ENCODE measurements at regions not wholly inside any gene's neighbourhood (a gene's known extent, or its start where the extent isn't known, plus 50 kb on each side); places are given as distances from the start of the nearest gene placed in this dataset.

DNA sequence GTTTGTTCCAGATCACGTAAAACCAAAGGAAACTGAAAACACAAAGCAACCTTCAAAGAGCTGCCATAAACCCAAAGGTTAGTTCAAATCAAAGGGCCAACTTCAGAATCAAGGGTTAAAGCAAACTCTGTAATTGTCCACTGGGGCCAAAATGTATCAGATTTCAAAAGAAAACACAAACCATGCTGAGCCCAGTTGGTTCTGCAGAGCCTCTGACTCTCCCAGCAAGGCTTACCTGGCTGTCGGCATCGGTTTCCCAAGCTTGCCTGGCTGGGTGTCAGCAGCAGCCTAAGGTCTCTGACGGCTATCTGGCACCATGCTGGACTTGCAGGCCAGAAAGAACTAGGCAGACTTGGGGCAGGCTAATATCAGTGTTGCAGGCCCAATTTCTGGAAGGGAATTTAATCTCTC, 125.3 kb downstream of the DAD1 start:
- no peak overlapping the region for H2AFZ ChIP-seq (ENCODE audit: low read length)
- H3K79me2 ChIP-seq (ENCODE audit: insufficient read depth, low read length): peaks cover 74% of the 10 kb centered on the region
- peaks cover 65% of the 10 kb centered on the region for H3K36me3 ChIP-seq (ENCODE audit: insufficient read depth, low read length)
- H3K9me3 ChIP-seq (ENCODE audit: insufficient read depth, low read depth, low read length): no peaks in the 10 kb centered on the region
- peak overlapping the region; percentile 67 for H3K4me2 ChIP-seq (ENCODE audit: low read depth, low read length, poor library complexity, severe bottlenecking)
- peak overlapping the region; percentile 93 for H3K9ac ChIP-seq (ENCODE audit: low read depth, low read length, poor library complexity, severe bottlenecking)
- peaks cover 31% of the 10 kb centered on the region for H3F3A ChIP-seq (ENCODE audit: low read depth)
- peaks cover 11% of the 10 kb centered on the region for H4K20me1 ChIP-seq (ENCODE audit: insufficient read depth, low read length, poor library complexity, severe bottlenecking)
- peaks cover 26% of the 10 kb centered on the region for H3K27me3 ChIP-seq (ENCODE audit: insufficient read depth, low read length, poor library complexity, severe bottlenecking)
- peaks cover 84% of the 10 kb centered on the region for H3K4me1 ChIP-seq (ENCODE audit: insufficient read depth, low read length, poor library complexity, severe bottlenecking)
- peak overlapping the region; percentile 75 for H3K4me3 ChIP-seq (ENCODE audit: low read length, poor library complexity, severe bottlenecking)
- TF ChIP-seq, protein P1, sequence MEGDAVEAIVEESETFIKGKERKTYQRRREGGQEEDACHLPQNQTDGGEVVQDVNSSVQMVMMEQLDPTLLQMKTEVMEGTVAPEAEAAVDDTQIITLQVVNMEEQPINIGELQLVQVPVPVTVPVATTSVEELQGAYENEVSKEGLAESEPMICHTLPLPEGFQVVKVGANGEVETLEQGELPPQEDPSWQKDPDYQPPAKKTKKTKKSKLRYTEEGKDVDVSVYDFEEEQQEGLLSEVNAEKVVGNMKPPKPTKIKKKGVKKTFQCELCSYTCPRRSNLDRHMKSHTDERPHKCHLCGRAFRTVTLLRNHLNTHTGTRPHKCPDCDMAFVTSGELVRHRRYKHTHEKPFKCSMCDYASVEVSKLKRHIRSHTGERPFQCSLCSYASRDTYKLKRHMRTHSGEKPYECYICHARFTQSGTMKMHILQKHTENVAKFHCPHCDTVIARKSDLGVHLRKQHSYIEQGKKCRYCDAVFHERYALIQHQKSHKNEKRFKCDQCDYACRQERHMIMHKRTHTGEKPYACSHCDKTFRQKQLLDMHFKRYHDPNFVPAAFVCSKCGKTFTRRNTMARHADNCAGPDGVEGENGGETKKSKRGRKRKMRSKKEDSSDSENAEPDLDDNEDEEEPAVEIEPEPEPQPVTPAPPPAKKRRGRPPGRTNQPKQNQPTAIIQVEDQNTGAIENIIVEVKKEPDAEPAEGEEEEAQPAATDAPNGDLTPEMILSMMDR (conservative IDR thresholded peaks at IDR 0.05; ENCODE audit: low read length): no peak
- TF ChIP-seq EZH2phosphoT487 (IDR thresholded peaks at IDR 0.05; ENCODE audit: borderline replicate concordance): no peak
- no peaks in the 10 kb centered on the region for H3K9me2 ChIP-seq (replicated peaks; ENCODE audit: low read depth, low read length)

DNA sequence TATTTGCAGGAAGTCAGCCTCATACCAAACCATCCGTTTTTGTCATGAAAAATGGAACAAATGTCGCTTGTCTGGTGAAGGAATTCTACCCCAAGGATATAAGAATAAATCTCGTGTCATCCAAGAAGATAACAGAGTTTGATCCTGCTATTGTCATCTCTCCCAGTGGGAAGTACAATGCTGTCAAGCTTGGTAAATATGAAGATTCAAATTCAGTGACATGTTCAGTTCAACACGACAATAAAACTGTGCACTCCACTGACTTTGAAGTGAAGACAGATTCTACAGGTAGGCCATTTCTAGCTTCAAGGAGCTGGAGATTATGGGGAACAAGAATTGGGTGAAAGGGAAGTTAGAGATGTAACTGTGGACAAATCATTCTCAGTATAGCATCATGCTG, 126.1 kb downstream of the DAD1 start:
- peaks cover 34% of the 10 kb centered on the region for H3K27me3 ChIP-seq (ENCODE audit: insufficient read depth, low read length, poor library complexity, severe bottlenecking)
- H3K9me3 ChIP-seq (ENCODE audit: insufficient read depth, low read depth, low read length): no peaks in the 10 kb centered on the region
- H3K4me2 ChIP-seq (ENCODE audit: low read depth, low read length, poor library complexity, severe bottlenecking): peak overlapping the region; percentile 67

DNA sequence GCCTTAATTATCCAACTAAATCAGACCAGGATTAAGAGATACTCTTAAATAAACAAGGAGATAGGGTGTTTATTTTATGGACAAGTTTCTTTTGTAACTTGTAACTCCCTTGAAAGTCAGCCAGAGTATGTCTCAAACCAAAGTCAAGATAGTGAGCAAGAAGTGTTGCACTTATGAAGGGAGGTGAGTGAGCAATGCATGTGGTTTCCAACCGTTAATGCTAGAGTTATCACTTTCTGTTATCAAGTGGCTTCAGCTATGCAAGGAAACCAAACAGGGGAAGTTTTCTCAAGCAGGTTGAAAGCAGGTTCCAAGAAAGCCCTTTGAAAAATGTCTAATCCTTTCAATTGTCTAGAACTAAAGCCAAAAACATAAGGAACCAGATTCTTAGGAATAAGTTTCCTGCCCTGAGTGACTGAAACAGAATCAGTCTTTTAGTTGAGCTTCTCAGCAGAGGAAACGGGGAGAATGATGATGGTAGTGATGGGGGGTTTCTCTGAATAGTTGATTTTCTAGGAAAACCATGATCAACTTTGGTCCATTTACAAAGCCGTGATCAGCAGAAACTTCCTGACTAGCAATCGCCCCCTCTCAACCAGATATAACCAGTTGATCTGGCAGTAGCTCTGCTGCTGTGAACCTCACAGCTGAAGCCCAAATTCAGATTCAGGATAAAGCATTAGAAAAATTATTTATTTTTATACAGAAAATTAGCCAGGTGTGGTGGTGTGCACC, 128.4 kb downstream of the DAD1 start:
- H3K4me2 ChIP-seq (ENCODE audit: low read depth, low read length, poor library complexity, severe bottlenecking): peak overlapping the region; percentile 67
- TF ChIP-seq EZH2phosphoT487 (IDR thresholded peaks at IDR 0.05; ENCODE audit: borderline replicate concordance): no peak
- TF ChIP-seq, protein P1 (conservative IDR thresholded peaks at IDR 0.05; ENCODE audit: low read length): no peak
- H3F3A ChIP-seq (ENCODE audit: low read depth): peaks cover 22% of the 10 kb centered on the region
- no peaks in the 10 kb centered on the region for H3K9me2 ChIP-seq (replicated peaks; ENCODE audit: low read depth, low read length)
- H3K36me3 ChIP-seq (ENCODE audit: insufficient read depth, low read length): peaks cover 68% of the 10 kb centered on the region
- H4K20me1 ChIP-seq (ENCODE audit: insufficient read depth, low read length, poor library complexity, severe bottlenecking): peaks cover 9% of the 10 kb centered on the region
- H3K9ac ChIP-seq (ENCODE audit: low read depth, low read length, poor library complexity, severe bottlenecking): peak overlapping the region; percentile 93
- H3K4me3 ChIP-seq (ENCODE audit: low read length, poor library complexity, severe bottlenecking): peak overlapping the region; percentile 75
- H2AFZ ChIP-seq (ENCODE audit: low read length): no peak overlapping the region
- H3K27me3 ChIP-seq (ENCODE audit: insufficient read depth, low read length, poor library complexity, severe bottlenecking): peaks cover 42% of the 10 kb centered on the region
- H3K79me2 ChIP-seq (ENCODE audit: insufficient read depth, low read length): peaks cover 93% of the 10 kb centered on the region
- peaks cover 91% of the 10 kb centered on the region for H3K4me1 ChIP-seq (ENCODE audit: insufficient read depth, low read length, poor library complexity, severe bottlenecking)
- H3K9me3 ChIP-seq (ENCODE audit: insufficient read depth, low read depth, low read length): no peaks in the 10 kb centered on the region

More for the DNA sequence above, 126.1 kb downstream of the DAD1 start:
- H4K20me1 ChIP-seq (ENCODE audit: insufficient read depth, low read length, poor library complexity, severe bottlenecking): peaks cover 11% of the 10 kb centered on the region
- peaks cover 87% of the 10 kb centered on the region for H3K4me1 ChIP-seq (ENCODE audit: insufficient read depth, low read length, poor library complexity, severe bottlenecking)
- no peak overlapping the region for H2AFZ ChIP-seq (ENCODE audit: low read length)
- peaks cover 70% of the 10 kb centered on the region for H3K36me3 ChIP-seq (ENCODE audit: insufficient read depth, low read length)
- H3K9ac ChIP-seq (ENCODE audit: low read depth, low read length, poor library complexity, severe bottlenecking): peak overlapping the region; percentile 93
- TF ChIP-seq EZH2phosphoT487 (IDR thresholded peaks at IDR 0.05; ENCODE audit: borderline replicate concordance): no peak
- TF ChIP-seq, protein P1 (conservative IDR thresholded peaks at IDR 0.05; ENCODE audit: low read length): no peak
- peaks cover 83% of the 10 kb centered on the region for H3K79me2 ChIP-seq (ENCODE audit: insufficient read depth, low read length)
- H3F3A ChIP-seq (ENCODE audit: low read depth): peaks cover 30% of the 10 kb centered on the region
- peak overlapping the region; percentile 75 for H3K4me3 ChIP-seq (ENCODE audit: low read length, poor library complexity, severe bottlenecking)
- H3K9me2 ChIP-seq (replicated peaks; ENCODE audit: low read depth, low read length): no peaks in the 10 kb centered on the region

Data from Loucy (cell line).